Mesendoderm (in vitro differentiated cells): ENCODE measurements at regions not wholly inside any gene's neighbourhood (a gene's known extent, or its start where the extent isn't known, plus 50 kb on each side); places are given as distances from the start of the nearest gene placed in this dataset.

ENCODE experiments used
- DNase-seq: peaks from one replicate; pipeline ENCODE4 v3.0.0; 2013
- H2AK5ac ChIP-seq: 2 replicates; pipeline ENCODE4 v1.6.1; 2013; ENCODE audit warnings: low read length, inconsistent platforms
- H2BK120ac ChIP-seq: 2 replicates; pipeline ENCODE4 v1.6.1; 2013; ENCODE audit warnings: low read depth, mild to moderate bottlenecking, low read length, moderate library complexity, mixed read lengths
- H2BK15ac ChIP-seq: replicated peaks from 2 replicates; pipeline ENCODE4 v1.6.1; 2013; ENCODE audit warnings: low read depth, mild to moderate bottlenecking, moderate library complexity
- H2BK5ac ChIP-seq: 2 replicates; pipeline ENCODE4 v1.6.1; 2013; ENCODE audit warnings: low read length, inconsistent platforms
- H3K18ac ChIP-seq: 2 replicates; pipeline ENCODE4 v1.6.1; 2013; ENCODE audit warnings: mild to moderate bottlenecking, low read length, mixed read lengths
- H3K23ac ChIP-seq: one replicate; pipeline ENCODE4 v1.6.1; 2013; ENCODE audit warnings: low read length
- H3K27ac ChIP-seq: 2 replicates; pipeline ENCODE4 v1.5.1; 2013; ENCODE audit warnings: low read depth, mild to moderate bottlenecking, inconsistent platforms, low read length, moderate library complexity
- H3K27me3 ChIP-seq: 2 replicates; pipeline ENCODE4 v1.6.1; 2013; ENCODE audit warnings: low read length, control low read depth, mild to moderate bottlenecking, inconsistent platforms; ENCODE audit not compliant: insufficient read depth, poor library complexity
- H3K36me3 ChIP-seq: 2 replicates; pipeline ENCODE4 v1.6.1; 2013; ENCODE audit warnings: low read length, inconsistent platforms; ENCODE audit not compliant: control insufficient read depth, insufficient read depth
- H3K4ac ChIP-seq: one replicate; pipeline ENCODE4 v1.6.1; 2013; ENCODE audit warnings: low read depth, mild to moderate bottlenecking, low read length, moderate library complexity
- H3K4me1 ChIP-seq: 2 replicates; pipeline ENCODE4 v1.6.1; 2013; ENCODE audit warnings: low read depth, low read length, inconsistent platforms; ENCODE audit not compliant: control insufficient read depth
- H3K4me2 ChIP-seq: 2 replicates; pipeline ENCODE4 v1.6.1; 2013; ENCODE audit warnings: low read length
- H3K4me3 ChIP-seq: 2 replicates; pipeline ENCODE4 v1.5.1; 2013; ENCODE audit warnings: mild to moderate bottlenecking, low read length
- H3K56ac ChIP-seq: one replicate; pipeline ENCODE4 v1.6.1; 2013; ENCODE audit warnings: low read length
- H3K79me1 ChIP-seq: 2 replicates; pipeline ENCODE4 v1.6.1; 2013; ENCODE audit warnings: low read length, inconsistent platforms
- H3K79me2 ChIP-seq: 2 replicates; pipeline ENCODE4 v1.6.1; 2013; ENCODE audit warnings: mild to moderate bottlenecking, low read length; ENCODE audit not compliant: control insufficient read depth, insufficient read depth
- H3K9ac ChIP-seq: 2 replicates; pipeline ENCODE4 v1.6.1; 2013; ENCODE audit warnings: low read length, inconsistent platforms
- H4K5ac ChIP-seq: one replicate; pipeline ENCODE4 v1.6.1; 2013; ENCODE audit warnings: low read length
- H4K8ac ChIP-seq: one replicate; pipeline ENCODE4 v1.6.1; 2013; ENCODE audit warnings: low read depth, mild to moderate bottlenecking, control low read depth, low read length, moderate library complexity
- WGBS: extraction: QIAGEN DNeasy Blood & Tissue Kit; methylation state at CpG from one replicate; pipeline ENCODE4 v1.1.7; 2013; ENCODE audit warnings: low lambda C conversion rate, missing lambda C conversion rate; ENCODE audit not compliant: insufficient coverage; ENCODE audit errors: extremely low coverage; 5-methylcytosine and 5-hydroxymethylcytosine counted together

GRCh38 chr12:75579552-75579951 lies 68.1 kb upstream of the KRR1 start:
- Histone ChIP-seq H2BK5ac (no peak overlapping the region), H3K79me1 (no peaks in the 10 kb centered on the region), H4K8ac (no peak overlapping the region), H4K5ac (no peak overlapping the region), H3K9ac (no peak overlapping the region), H3K23ac (no peak overlapping the region), H3K27me3 (no peaks in the 10 kb centered on the region), H3K4ac (no peak overlapping the region), H2BK120ac (no peak overlapping the region), H3K4me2 (no peak overlapping the region), H3K27ac (no peak overlapping the region), H3K79me2 (no peaks in the 10 kb centered on the region), H2AK5ac (no peak overlapping the region), H3K4me3 (no peak overlapping the region), H3K56ac (no peak overlapping the region), H3K36me3 (no peaks in the 10 kb centered on the region), H3K4me1 (no peaks in the 10 kb centered on the region), H3K18ac (no peak overlapping the region), H2BK15ac (no peak overlapping the region)
- no peak for DNase-seq
- no CpG with 5 or more reads among the region's 3 CpGs for WGBS

GRCh38 chr12:75578546-75578945 lies 67.1 kb upstream of the KRR1 start:
- Histone ChIP-seq H2AK5ac (no peak overlapping the region), H2BK5ac (no peak overlapping the region), H3K27me3 (no peaks in the 10 kb centered on the region), H3K4ac (no peak overlapping the region), H3K27ac (no peak overlapping the region), H3K79me2 (no peaks in the 10 kb centered on the region), H3K4me2 (no peak overlapping the region), H4K8ac (no peak overlapping the region), H3K23ac (no peak overlapping the region), H3K36me3 (no peaks in the 10 kb centered on the region), H2BK120ac (no peak overlapping the region), H3K79me1 (no peaks in the 10 kb centered on the region), H3K18ac (no peak overlapping the region), H3K4me3 (no peak overlapping the region), H3K56ac (no peak overlapping the region), H3K9ac (no peak overlapping the region), H3K4me1 (no peaks in the 10 kb centered on the region), H4K5ac (no peak overlapping the region), H2BK15ac (no peak overlapping the region)
- DNase-seq = no peak
- no CpG with 5 or more reads among the region's 2 CpGs for WGBS

GRCh38 chr12:75577812-75578211 lies 66.4 kb upstream of the KRR1 start:
- Histone ChIP-seq H3K4me2 (no peak overlapping the region), H3K27ac (no peak overlapping the region), H2BK5ac (no peak overlapping the region), H3K4me1 (no peaks in the 10 kb centered on the region), H3K4me3 (no peak overlapping the region), H4K8ac (no peak overlapping the region), H3K56ac (no peak overlapping the region), H2AK5ac (no peak overlapping the region), H3K4ac (no peak overlapping the region), H3K18ac (no peak overlapping the region), H3K27me3 (no peaks in the 10 kb centered on the region), H3K9ac (no peak overlapping the region), H3K79me1 (no peaks in the 10 kb centered on the region), H2BK15ac (no peak overlapping the region), H3K79me2 (no peaks in the 10 kb centered on the region), H3K36me3 (no peaks in the 10 kb centered on the region), H3K23ac (no peak overlapping the region), H4K5ac (no peak overlapping the region), H2BK120ac (no peak overlapping the region)
- no peak for DNase-seq
- no CpG with 5 or more reads among the region's 5 CpGs for WGBS

- Histone ChIP-seq H2BK5ac (no peak overlapping the region), H3K79me1 (no peaks in the 10 kb centered on the region), H3K4me1 (no peaks in the 10 kb centered on the region), H3K4ac (no peak overlapping the region), H3K56ac (no peak overlapping the region), H3K18ac (no peak overlapping the region), H3K27ac (no peak overlapping the region), H3K36me3 (no peaks in the 10 kb centered on the region), H4K8ac (no peak overlapping the region), H3K4me3 (no peak overlapping the region), H3K27me3 (no peaks in the 10 kb centered on the region), H3K9ac (no peak overlapping the region), H3K23ac (no peak overlapping the region), H2BK15ac (no peak overlapping the region), H4K5ac (no peak overlapping the region), H3K4me2 (no peak overlapping the region), H3K79me2 (no peaks in the 10 kb centered on the region), H2AK5ac (no peak overlapping the region), H2BK120ac (no peak overlapping the region)
- WGBS = no CpG with 5 or more reads among the region's 2 CpGs
- DNase-seq = no peak
Measured at GRCh38 chr12:75571656-75572205, 60.3 kb upstream of the KRR1 start.

GRCh38 chr12:75571204-75571603 lies 59.8 kb upstream of the KRR1 start:
- Histone ChIP-seq H3K79me2 (no peaks in the 10 kb centered on the region), H3K27ac (no peak overlapping the region), H2BK120ac (no peak overlapping the region), H4K8ac (no peak overlapping the region), H2BK15ac (no peak overlapping the region), H3K4ac (no peak overlapping the region), H3K23ac (no peak overlapping the region), H3K56ac (no peak overlapping the region), H3K36me3 (no peaks in the 10 kb centered on the region), H3K4me1 (no peaks in the 10 kb centered on the region), H3K79me1 (no peaks in the 10 kb centered on the region), H3K4me2 (no peak overlapping the region), H2AK5ac (no peak overlapping the region), H3K18ac (no peak overlapping the region), H2BK5ac (no peak overlapping the region), H3K9ac (no peak overlapping the region), H3K27me3 (no peaks in the 10 kb centered on the region), H3K4me3 (no peak overlapping the region), H4K5ac (no peak overlapping the region)
- no CpG with 5 or more reads among the region's 3 CpGs for WGBS
- no peak for DNase-seq

- no peak overlapping the region for H3K9ac ChIP-seq
- no peaks in the 10 kb centered on the region for H3K79me2 ChIP-seq
- no peak overlapping the region for H2BK120ac ChIP-seq
- H3K27ac ChIP-seq = no peak overlapping the region
- H3K79me1 ChIP-seq = no peaks in the 10 kb centered on the region
- no peaks in the 10 kb centered on the region for H3K4me1 ChIP-seq
- no CpG with 5 or more reads among the region's 3 CpGs for WGBS
- no peak overlapping the region for H3K56ac ChIP-seq
- no peak overlapping the region for H4K5ac ChIP-seq
- no peak overlapping the region for H2BK15ac ChIP-seq
- no peak overlapping the region for H3K4me3 ChIP-seq
- no peak overlapping the region for H3K4ac ChIP-seq
- no peak overlapping the region for H2BK5ac ChIP-seq
- H3K4me2 ChIP-seq = no peak overlapping the region
- no peaks in the 10 kb centered on the region for H3K27me3 ChIP-seq
- H2AK5ac ChIP-seq = no peak overlapping the region
- H4K8ac ChIP-seq = peak overlapping the region; percentile 86
- H3K36me3 ChIP-seq = no peaks in the 10 kb centered on the region
- no peak overlapping the region for H3K23ac ChIP-seq
- DNase-seq = no peak
- H3K18ac ChIP-seq = no peak overlapping the region
Measured at GRCh38 chr12:75568801-75569200, 57.4 kb upstream of the KRR1 start.
